OCI-LY1 (cell line): ENCODE measurements at regions not wholly inside any gene's neighbourhood (a gene's known extent, or its start where the extent isn't known, plus 50 kb on each side); places are given as distances from the start of the nearest gene placed in this dataset.

Experiments
- H2AFZ ChIP-seq: fragments of 200-600 bp; sonication (generic), shearing (Covaris generic); 2 replicates; pipeline ENCODE4 v1.6.0; 2014; ENCODE audit warnings: antibody characterized with exemption, mild to moderate bottlenecking, low read length
- H3F3A ChIP-seq: fragments of 200-600 bp; sonication (generic), shearing (Covaris generic); 2 replicates; pipeline ENCODE4 v1.6.0; 2014; ENCODE audit warnings: mild to moderate bottlenecking, antibody characterized with exemption, low read length, moderate library complexity; ENCODE audit not compliant: insufficient read depth
- H3K27ac ChIP-seq: fragments of 200-600 bp; sonication (generic); 2 replicates; pipeline ENCODE4 v1.5.1; 2014; ENCODE audit warnings: low read length, mixed run types, mild to moderate bottlenecking, low read depth; ENCODE audit not compliant: poor library complexity, severe bottlenecking
- H3K27me3 ChIP-seq: fragments of 200-600 bp; sonication (generic); 2 replicates; pipeline ENCODE4 v1.6.0; 2014; ENCODE audit warnings: antibody characterized with exemption, mild to moderate bottlenecking, low read length, moderate library complexity; ENCODE audit not compliant: insufficient read depth
- H3K36me3 ChIP-seq: fragments of 200-600 bp; sonication (generic); 2 replicates; pipeline ENCODE4 v1.6.1; 2014; ENCODE audit warnings: mild to moderate bottlenecking, antibody characterized with exemption, low read length, moderate library complexity, mixed read lengths; ENCODE audit not compliant: insufficient read depth
- H3K4me1 ChIP-seq: fragments of 200-600 bp; sonication (generic); 2 replicates; pipeline ENCODE4 v1.5.1; 2014; ENCODE audit warnings: mild to moderate bottlenecking, low read length, moderate library complexity; ENCODE audit not compliant: insufficient read depth, severe bottlenecking
- H3K4me2 ChIP-seq: fragments of 200-600 bp; sonication (generic), shearing (Covaris generic); 2 replicates; pipeline ENCODE4 v1.6.1; 2014; ENCODE audit warnings: low read length
- H3K4me3 ChIP-seq: fragments of 200-600 bp; sonication (generic); 2 replicates; pipeline ENCODE4 v1.5.1; 2014; ENCODE audit warnings: low read length, low read depth, mild to moderate bottlenecking, mixed read lengths; ENCODE audit not compliant: poor library complexity, severe bottlenecking
- H3K79me2 ChIP-seq: fragments of 200-600 bp; shearing (Covaris generic); 2 replicates; pipeline ENCODE4 v1.6.1; 2016; ENCODE audit warnings: mixed run types, low read length, mixed read lengths; ENCODE audit not compliant: insufficient read depth
- H3K9ac ChIP-seq: fragments of 200-600 bp; sonication (generic), shearing (Covaris generic); 2 replicates; pipeline ENCODE4 v1.6.1; 2014; ENCODE audit warnings: mild to moderate bottlenecking, low read length, mixed read lengths
- H3K9me2 ChIP-seq: fragments of 200-600 bp; sonication (generic), shearing (Covaris generic); 2 replicates; pipeline ENCODE4 v1.6.1; 2014; ENCODE audit warnings: low read depth, mild to moderate bottlenecking, low read length, mixed read lengths
- H3K9me3 ChIP-seq: fragments of 200-600 bp; shearing (Covaris generic); 2 replicates; pipeline ENCODE4 v1.6.1; 2014; ENCODE audit warnings: low read length, mixed read lengths
- H4K20me1 ChIP-seq: fragments of 200-600 bp; sonication (generic), shearing (Covaris generic); 2 replicates; pipeline ENCODE4 v1.6.0; 2016; ENCODE audit warnings: mild to moderate bottlenecking, low read length; ENCODE audit not compliant: insufficient read depth
- EZH2 ChIP-seq: fragments of 200-600 bp; sonication (generic), shearing (Covaris generic); IDR thresholded peaks from 2 replicates; pipeline ENCODE4 v1.8.0; 2017; ENCODE audit warnings: borderline replicate concordance, mixed run types, mild to moderate bottlenecking, antibody characterized with exemption, low read length, moderate library complexity, mixed read lengths
- TF ChIP-seq, protein P1 (sequence below): fragments of 200-600 bp; sonication (generic), shearing (Covaris generic); IDR thresholded peaks from 2 replicates; pipeline ENCODE4 v1.5.1; 2017; ENCODE audit warnings: mild to moderate bottlenecking, antibody characterized with exemption, low read length, moderate library complexity, mixed read lengths

DNA sequence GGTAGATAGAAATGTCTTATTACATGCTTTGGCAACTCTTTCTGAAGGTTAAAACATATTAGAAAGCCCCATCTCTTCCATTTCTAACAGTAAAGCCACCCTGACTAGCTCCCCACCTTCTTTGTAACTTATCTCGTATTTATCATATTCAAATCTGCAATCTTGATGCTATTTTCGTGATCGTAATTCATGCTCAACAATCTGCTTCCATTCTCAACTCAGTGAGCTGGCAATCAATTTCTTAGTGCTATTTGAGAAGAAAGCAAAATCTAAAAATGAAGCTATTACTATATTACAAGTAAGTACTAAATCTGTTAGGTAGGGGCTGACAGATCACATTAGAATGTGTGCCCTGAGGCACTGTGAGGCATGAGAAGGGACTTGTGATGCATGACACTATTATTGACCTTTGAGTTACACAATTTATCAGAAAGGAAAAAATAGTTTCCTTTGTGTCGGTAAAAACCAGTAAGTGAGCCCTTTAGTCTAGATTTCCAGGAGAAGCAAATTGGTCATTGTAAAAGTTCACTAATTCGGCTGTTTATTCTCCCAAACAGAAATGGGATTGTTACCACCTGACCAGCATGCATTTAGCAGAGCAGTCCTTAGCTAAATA is 379.7 kb upstream of the CNTN6 start:
- Histone ChIP-seq H3K27ac (no peak overlapping the region), H3K4me3 (no peak overlapping the region), H3K4me2 (no peak overlapping the region), H3K79me2 (no peaks in the 10 kb centered on the region), H3K27me3 (no peaks in the 10 kb centered on the region), H3F3A (no peaks in the 10 kb centered on the region), H4K20me1 (no peaks in the 10 kb centered on the region), H3K9me3 (no peaks in the 10 kb centered on the region), H3K4me1 (no peaks in the 10 kb centered on the region), H3K9ac (no peak overlapping the region), H3K9me2 (no peaks in the 10 kb centered on the region), H2AFZ (no peak overlapping the region), H3K36me3 (no peaks in the 10 kb centered on the region)
- no peak for TF ChIP-seq EZH2
- TF ChIP-seq, protein P1, sequence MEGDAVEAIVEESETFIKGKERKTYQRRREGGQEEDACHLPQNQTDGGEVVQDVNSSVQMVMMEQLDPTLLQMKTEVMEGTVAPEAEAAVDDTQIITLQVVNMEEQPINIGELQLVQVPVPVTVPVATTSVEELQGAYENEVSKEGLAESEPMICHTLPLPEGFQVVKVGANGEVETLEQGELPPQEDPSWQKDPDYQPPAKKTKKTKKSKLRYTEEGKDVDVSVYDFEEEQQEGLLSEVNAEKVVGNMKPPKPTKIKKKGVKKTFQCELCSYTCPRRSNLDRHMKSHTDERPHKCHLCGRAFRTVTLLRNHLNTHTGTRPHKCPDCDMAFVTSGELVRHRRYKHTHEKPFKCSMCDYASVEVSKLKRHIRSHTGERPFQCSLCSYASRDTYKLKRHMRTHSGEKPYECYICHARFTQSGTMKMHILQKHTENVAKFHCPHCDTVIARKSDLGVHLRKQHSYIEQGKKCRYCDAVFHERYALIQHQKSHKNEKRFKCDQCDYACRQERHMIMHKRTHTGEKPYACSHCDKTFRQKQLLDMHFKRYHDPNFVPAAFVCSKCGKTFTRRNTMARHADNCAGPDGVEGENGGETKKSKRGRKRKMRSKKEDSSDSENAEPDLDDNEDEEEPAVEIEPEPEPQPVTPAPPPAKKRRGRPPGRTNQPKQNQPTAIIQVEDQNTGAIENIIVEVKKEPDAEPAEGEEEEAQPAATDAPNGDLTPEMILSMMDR = no peak

DNA sequence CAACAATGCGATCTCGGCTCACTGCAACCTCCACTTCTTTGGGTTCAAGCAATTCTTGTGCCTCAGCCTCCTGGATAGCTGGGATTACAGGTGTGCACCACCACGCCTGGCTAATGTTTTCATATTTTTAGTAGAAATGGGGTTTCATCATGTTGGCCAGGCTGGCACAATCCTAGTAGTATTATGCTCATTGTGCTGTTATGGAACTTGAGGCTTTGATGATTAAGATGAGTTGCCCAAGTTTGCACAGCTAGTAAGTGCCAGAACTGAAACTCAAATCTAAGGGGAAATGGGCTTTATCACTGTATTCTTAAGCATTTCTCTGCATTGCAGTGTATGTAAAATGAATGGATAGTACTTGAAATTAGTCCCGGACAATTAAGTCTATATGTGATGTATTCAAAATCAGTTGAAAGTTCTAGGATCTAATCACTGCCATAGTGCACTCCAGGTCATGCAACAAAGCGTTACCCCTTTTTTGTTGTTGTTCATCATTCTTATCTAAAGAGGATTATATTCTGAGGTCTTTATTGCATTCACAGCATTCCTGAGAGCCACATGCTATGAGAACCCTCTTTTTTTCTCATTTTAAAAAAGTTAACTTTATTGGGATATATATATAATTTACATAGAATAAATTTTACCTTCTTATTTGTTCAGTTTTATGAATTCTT is 378.7 kb upstream of the CNTN6 start:
- no peaks in the 10 kb centered on the region for H3K27me3 ChIP-seq
- no peaks in the 10 kb centered on the region for H4K20me1 ChIP-seq
- no peaks in the 10 kb centered on the region for H3K9me3 ChIP-seq
- no peaks in the 10 kb centered on the region for H3F3A ChIP-seq
- H3K9me2 ChIP-seq = no peaks in the 10 kb centered on the region
- H3K36me3 ChIP-seq = no peaks in the 10 kb centered on the region
- H3K4me2 ChIP-seq = no peak overlapping the region
- H3K27ac ChIP-seq = no peak overlapping the region
- no peaks in the 10 kb centered on the region for H3K4me1 ChIP-seq
- H3K79me2 ChIP-seq = no peaks in the 10 kb centered on the region
- H3K9ac ChIP-seq = no peak overlapping the region
- no peak overlapping the region for H3K4me3 ChIP-seq
- TF ChIP-seq EZH2 = no peak
- no peak overlapping the region for H2AFZ ChIP-seq

DNA sequence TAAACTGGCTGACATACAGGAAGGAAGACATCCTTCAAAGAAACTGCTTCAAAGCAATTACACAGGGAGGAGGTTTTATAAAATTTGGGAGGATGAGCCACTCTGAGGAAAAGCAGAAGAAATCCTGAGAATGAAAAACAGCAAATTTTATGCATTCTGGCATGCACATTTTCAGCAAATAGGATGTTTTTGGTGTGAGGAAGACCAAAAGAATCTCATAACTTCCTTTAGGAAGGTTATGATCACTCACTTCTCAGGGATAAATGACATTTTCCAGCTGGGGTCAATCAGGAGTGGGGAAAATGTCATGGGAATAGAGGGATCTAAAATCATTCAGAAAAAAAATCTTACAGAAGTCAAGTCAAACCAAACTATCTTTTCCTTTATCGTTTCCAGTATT is 371.7 kb upstream of the CNTN6 start:
- Histone ChIP-seq H3K27me3 (no peaks in the 10 kb centered on the region), H3F3A (no peaks in the 10 kb centered on the region), H3K9me2 (no peaks in the 10 kb centered on the region), H3K9me3 (no peaks in the 10 kb centered on the region), H3K4me1 (no peaks in the 10 kb centered on the region), H4K20me1 (no peaks in the 10 kb centered on the region), H3K4me2 (no peak overlapping the region), H3K9ac (no peak overlapping the region), H3K4me3 (no peak overlapping the region), H3K79me2 (no peaks in the 10 kb centered on the region), H3K27ac (no peak overlapping the region), H3K36me3 (no peaks in the 10 kb centered on the region), H2AFZ (no peak overlapping the region)
- TF ChIP-seq EZH2 = no peak
- TF ChIP-seq, protein P1 = no peak
